GM12865 (cell line): ENCODE measurements at regions not wholly inside any gene's neighbourhood (a gene's known extent, or its start where the extent isn't known, plus 50 kb on each side); places are given as distances from the start of the nearest gene placed in this dataset.

Experiments
- DNase-seq: peaks from one replicate; pipeline ENCODE4 v3.0.0; 2010; ENCODE audit warnings: low read depth
- H3K4me3 ChIP-seq: 2 replicates; pipeline ENCODE4 v1.5.1; 2011; ENCODE audit warnings: mild to moderate bottlenecking, low read depth, low read length, control low read depth
- CTCF ChIP-seq: IDR thresholded peaks from 2 replicates; pipeline ENCODE4 v1.5.1; 2011; ENCODE audit warnings: low read length, control low read depth, low read depth, inconsistent platforms; ENCODE audit not compliant: insufficient read depth; ENCODE audit errors: missing control alignments

DNA sequence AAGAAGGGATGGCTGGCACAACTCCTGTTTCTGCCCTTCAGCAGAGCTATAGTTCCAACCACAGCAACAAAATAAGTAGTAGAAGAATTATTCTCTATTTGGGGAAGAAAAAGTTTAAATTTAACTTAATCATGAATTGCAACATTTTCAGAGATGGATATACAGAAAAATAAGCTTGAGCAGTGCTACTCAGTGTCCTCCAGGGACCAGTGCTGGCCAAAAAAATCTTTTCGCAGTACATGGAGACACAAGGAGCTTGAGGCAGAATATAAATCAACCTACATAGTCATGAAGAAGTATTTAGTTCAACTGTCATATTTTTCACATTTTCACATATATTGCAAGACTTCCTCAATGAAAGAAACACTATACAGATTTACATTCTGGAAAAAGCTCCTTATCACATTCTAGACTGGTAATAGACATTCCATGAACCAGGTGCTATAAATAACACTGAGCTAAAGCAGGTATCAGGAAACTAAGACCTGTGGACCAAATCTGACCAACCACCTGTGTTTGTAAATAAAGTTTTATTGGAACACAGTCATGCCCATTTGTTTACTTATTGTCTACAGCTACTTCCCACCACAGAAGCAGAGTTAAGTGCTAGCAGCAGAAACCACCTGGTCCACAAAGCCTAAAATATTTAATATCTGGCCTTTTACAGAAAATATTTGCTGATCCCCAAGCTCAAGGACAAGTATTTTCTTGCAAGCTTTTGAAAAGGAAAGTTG, 101.9 kb downstream of the RGS21 start:
- no peak for DNase-seq
- no peak overlapping the region for H3K4me3 ChIP-seq
- no peak for TF ChIP-seq CTCF

DNA sequence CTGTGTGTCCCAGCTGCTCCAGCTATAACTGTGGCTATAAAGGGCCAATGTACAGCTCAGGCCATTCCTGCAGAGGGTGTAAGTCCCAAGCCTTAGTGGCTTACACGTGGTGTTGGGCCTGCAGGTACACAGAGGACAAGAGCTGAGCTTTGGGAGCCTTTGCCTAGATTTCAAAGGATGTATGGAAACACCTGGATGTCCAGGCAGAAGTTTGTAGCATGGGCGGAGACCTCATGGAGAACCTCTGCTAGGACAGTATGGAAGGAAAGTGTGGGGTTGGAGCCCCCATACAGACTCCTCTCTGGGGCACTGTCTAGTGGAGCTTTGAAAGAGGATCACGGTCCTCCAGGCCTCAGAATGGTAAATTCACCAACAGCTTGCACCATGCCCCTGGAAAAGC, 113.9 kb downstream of the RGS21 start:
- DNase-seq: no peak
- H3K4me3 ChIP-seq: no peak overlapping the region
- TF ChIP-seq CTCF: no peak

DNA sequence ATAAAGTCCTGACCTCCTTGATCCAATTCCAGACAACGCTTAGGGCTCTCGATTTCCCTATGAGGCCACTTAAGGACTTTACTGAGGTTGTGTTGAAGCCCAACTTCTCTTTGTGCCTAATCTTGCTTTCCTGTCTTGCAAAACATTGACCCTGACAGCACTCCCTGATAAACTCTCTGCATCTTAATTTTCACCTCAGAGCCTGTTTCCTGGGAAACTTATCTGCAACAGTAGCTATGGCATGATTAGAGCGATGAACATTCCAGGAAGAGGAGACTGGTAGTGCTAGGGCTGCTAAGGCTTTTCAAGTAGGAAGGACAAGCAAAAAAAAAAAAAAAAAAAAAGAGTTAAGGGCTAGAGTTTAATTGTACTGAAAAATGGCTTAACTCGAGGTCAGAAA, 118.9 kb downstream of the RGS21 start:
- no peak for DNase-seq
- no peak for TF ChIP-seq CTCF
- no peak overlapping the region for H3K4me3 ChIP-seq

DNA sequence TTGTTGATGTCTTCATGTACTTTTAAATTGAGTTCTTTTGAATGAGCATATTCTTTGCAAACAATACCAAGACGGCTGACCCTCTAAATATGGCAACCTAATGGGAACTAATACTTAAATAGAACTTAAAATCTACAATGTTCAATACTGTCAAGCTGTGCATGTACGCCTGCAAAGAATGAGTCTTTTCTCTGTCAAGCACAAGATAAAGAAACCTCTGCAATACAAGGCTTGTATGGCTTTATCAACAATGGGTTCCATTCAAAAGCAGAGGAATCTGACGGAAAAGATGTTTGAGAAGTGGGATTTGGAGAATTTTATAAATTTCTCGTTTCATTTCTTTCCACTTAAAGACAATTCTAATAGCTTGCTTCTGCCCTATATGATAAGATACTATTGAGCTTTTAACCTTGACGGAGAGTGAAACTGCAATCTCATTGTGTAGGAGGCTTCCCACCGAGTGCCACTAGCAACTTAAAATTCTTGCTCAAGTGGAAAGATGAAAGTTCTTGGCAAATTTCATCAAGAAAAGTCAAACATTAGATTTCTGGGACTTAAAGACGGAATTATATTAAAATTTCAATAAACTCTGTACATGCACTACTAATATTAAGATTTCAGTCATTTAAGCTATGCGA, 119.8 kb downstream of the RGS21 start:
- no peak for TF ChIP-seq CTCF
- H3K4me3 ChIP-seq: no peak overlapping the region
- no peak for DNase-seq

GRCh38 chr1:192438737-192439136, 121.9 kb downstream of the RGS21 start:
- H3K4me3 ChIP-seq: no peak overlapping the region
- DNase-seq: no peak
- no peak for TF ChIP-seq CTCF

GRCh38 chr1:192439373-192440025, 122.7 kb downstream of the RGS21 start:
- H3K4me3 ChIP-seq: no peak overlapping the region
- DNase-seq: no peak
- TF ChIP-seq CTCF: no peak
